Astrocyte (in vitro differentiated cells and primary cell): ENCODE measurements at regions not wholly inside any gene's neighbourhood (a gene's known extent, or its start where the extent isn't known, plus 50 kb on each side); places are given as distances from the start of the nearest gene placed in this dataset.

Source experiments
- DNase-seq: peaks from one replicate; pipeline ENCODE4 v3.0.0-alpha.2; 2010; ENCODE audit warnings: low read depth
- FAIRE-seq: peaks from 2 replicates; lab custom pipeline; 2011; peaks lifted over from hg19 to GRCh38; lab: Jason Lieb, UNC
- H2AFZ ChIP-seq: 2 replicates; pipeline ENCODE4 v1.6.0; 2012; ENCODE audit warnings: low read depth, low read length, inconsistent platforms
- H3K27ac ChIP-seq: 2 replicates; pipeline ENCODE4 v1.5.1; 2011; ENCODE audit warnings: low read depth, low read length, inconsistent platforms
- H3K27me3 ChIP-seq: 2 replicates; pipeline ENCODE4 v1.6.0; 2011; ENCODE audit warnings: low read length, inconsistent platforms; ENCODE audit not compliant: insufficient read depth
- H3K36me3 ChIP-seq: 2 replicates; pipeline ENCODE4 v1.5.1; 2011; ENCODE audit warnings: low read length, inconsistent platforms; ENCODE audit not compliant: insufficient read depth
- H3K4me1 ChIP-seq: 2 replicates; pipeline ENCODE4 v1.5.1; 2011; ENCODE audit warnings: low read length, inconsistent platforms; ENCODE audit not compliant: insufficient read depth
- H3K4me2 ChIP-seq: 2 replicates; pipeline ENCODE4 v1.6.0; 2012; ENCODE audit warnings: low read length, inconsistent platforms
- H3K4me3 ChIP-seq: 2 replicates; pipeline ENCODE4 v1.5.1; 2011; ENCODE audit warnings: low read depth, mild to moderate bottlenecking, low read length, inconsistent platforms; ENCODE audit not compliant: insufficient read depth
- H3K79me2 ChIP-seq: 2 replicates; pipeline ENCODE4 v1.6.0; 2012; ENCODE audit warnings: mild to moderate bottlenecking, low read length, inconsistent platforms; ENCODE audit not compliant: insufficient read depth
- H3K9ac ChIP-seq: 2 replicates; pipeline ENCODE4 v1.6.0; 2012; ENCODE audit warnings: mild to moderate bottlenecking, low read length, inconsistent platforms
- H3K9me3 ChIP-seq: 2 replicates; pipeline ENCODE4 v1.5.1; 2012; ENCODE audit warnings: low read depth, mild to moderate bottlenecking, low read length, inconsistent platforms; ENCODE audit not compliant: insufficient read depth
- H4K20me1 ChIP-seq: 2 replicates; pipeline ENCODE4 v1.6.0; 2012; ENCODE audit warnings: low read length, inconsistent platforms; ENCODE audit not compliant: insufficient read depth
- H3K27ac Mint-ChIP-seq: one replicate; pipeline ENCODE4 v1.8.0; 2021; ENCODE audit warnings: mild to moderate bottlenecking, mixed read lengths; ENCODE audit not compliant: unreplicated experiment
- H3K27me3 Mint-ChIP-seq: one replicate; pipeline ENCODE4 v1.8.0; 2021; ENCODE audit warnings: low read depth, mixed read lengths; ENCODE audit not compliant: unreplicated experiment
- H3K36me3 Mint-ChIP-seq: one replicate; pipeline ENCODE4 v1.8.0; 2021; ENCODE audit warnings: low read depth, mixed read lengths; ENCODE audit not compliant: unreplicated experiment
- H3K4me1 Mint-ChIP-seq: one replicate; pipeline ENCODE4 v1.8.0; 2021; ENCODE audit warnings: low read depth, mixed read lengths; ENCODE audit not compliant: unreplicated experiment
- H3K4me3 Mint-ChIP-seq: one replicate; pipeline ENCODE4 v1.8.0; 2021; ENCODE audit warnings: mild to moderate bottlenecking, moderate library complexity, mixed read lengths; ENCODE audit not compliant: unreplicated experiment
- H3K9me3 Mint-ChIP-seq: one replicate; pipeline ENCODE4 v1.8.0; 2021; ENCODE audit warnings: mild to moderate bottlenecking, mixed read lengths; ENCODE audit not compliant: unreplicated experiment
- EZH2 ChIP-seq: IDR thresholded peaks from 2 replicates; pipeline ENCODE4 v1.6.1; 2012; ENCODE audit warnings: mild to moderate bottlenecking, low read length, inconsistent platforms; ENCODE audit not compliant: insufficient read depth
- TF ChIP-seq, protein P1 (sequence below): IDR thresholded peaks from 2 replicates; pipeline ENCODE4 v1.5.1; 2011; ENCODE audit warnings: low read depth, mild to moderate bottlenecking, inconsistent platforms, low read length, moderate library complexity; ENCODE audit not compliant: insufficient read depth

DNA sequence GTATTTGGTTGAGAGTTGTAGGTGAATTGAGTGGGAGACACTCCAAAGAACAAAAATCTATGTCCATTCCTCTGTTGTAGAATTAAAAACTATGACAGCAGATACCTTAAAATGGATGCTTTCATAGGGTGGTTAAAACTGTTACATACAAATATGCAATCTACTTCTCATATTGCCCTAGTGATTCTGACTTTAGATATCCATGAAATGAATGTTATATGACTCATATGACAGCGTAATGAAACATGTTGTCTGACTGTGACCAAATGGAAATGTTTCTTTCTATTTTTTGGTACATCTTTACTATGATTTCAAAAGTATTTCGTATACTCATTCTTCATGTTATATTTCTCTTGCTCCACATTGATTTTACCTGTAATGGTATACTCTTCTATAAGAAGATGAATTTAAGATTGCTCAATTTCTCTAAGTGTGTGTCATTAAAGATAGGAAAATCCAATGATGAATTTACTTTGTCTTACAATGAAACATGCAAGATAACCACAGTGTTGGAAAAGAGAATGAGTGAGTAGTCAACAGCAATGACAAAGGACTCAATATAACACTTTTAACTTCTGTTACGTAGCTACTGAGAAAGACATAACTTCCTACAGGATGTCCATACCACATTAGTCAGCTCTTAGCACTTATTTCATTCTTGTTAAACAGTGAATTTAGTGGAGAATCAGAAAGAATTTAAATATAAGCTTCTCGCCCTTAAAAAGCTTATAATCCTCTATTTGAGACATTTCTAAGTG is 79.3 kb upstream of the LSAMP start:
- H3K27me3 ChIP-seq: no peaks in the 10 kb centered on the region
- H3K4me2 ChIP-seq: no peak overlapping the region
- Mint-ChIP-seq H3K4me1 (peaks cover 10% of the 10 kb centered on the region), H3K4me3 (no peak overlapping the region), H3K36me3 (no peaks in the 10 kb centered on the region), H3K9me3 (no peaks in the 10 kb centered on the region), H3K27me3 (no peaks in the 10 kb centered on the region), H3K27ac (peak overlapping the region; percentile 58)
- no peaks in the 10 kb centered on the region for H3K79me2 ChIP-seq
- TF ChIP-seq EZH2: no peak
- TF ChIP-seq, protein P1, sequence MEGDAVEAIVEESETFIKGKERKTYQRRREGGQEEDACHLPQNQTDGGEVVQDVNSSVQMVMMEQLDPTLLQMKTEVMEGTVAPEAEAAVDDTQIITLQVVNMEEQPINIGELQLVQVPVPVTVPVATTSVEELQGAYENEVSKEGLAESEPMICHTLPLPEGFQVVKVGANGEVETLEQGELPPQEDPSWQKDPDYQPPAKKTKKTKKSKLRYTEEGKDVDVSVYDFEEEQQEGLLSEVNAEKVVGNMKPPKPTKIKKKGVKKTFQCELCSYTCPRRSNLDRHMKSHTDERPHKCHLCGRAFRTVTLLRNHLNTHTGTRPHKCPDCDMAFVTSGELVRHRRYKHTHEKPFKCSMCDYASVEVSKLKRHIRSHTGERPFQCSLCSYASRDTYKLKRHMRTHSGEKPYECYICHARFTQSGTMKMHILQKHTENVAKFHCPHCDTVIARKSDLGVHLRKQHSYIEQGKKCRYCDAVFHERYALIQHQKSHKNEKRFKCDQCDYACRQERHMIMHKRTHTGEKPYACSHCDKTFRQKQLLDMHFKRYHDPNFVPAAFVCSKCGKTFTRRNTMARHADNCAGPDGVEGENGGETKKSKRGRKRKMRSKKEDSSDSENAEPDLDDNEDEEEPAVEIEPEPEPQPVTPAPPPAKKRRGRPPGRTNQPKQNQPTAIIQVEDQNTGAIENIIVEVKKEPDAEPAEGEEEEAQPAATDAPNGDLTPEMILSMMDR: no peak
- DNase-seq (peak; percentile 25), FAIRE-seq (no peak)
- no peak overlapping the region for H3K27ac ChIP-seq
- H2AFZ ChIP-seq: no peak overlapping the region
- no peaks in the 10 kb centered on the region for H3K9me3 ChIP-seq
- H4K20me1 ChIP-seq: no peaks in the 10 kb centered on the region
- no peak overlapping the region for H3K4me3 ChIP-seq
- no peaks in the 10 kb centered on the region for H3K36me3 ChIP-seq
- H3K4me1 ChIP-seq: no peaks in the 10 kb centered on the region
- no peak overlapping the region for H3K9ac ChIP-seq

DNA sequence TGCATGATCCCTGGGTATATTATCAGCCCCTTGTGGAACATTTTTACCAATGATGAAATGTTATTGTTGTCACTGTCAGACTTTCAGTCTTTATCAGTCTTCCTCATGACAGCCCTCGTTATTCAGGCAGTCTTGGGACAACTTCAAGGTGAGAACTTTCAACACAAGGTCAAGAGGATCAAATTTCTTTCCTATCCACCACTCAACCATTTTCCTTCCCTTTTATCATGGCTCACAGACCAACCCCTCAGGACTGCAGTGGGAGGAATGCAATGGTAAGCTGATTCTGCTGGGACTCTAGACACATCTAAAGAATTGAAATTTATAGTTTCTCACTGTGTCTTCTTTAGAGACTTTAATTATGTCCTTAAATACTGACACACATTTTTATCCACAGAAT is 107.0 kb upstream of the LSAMP start:
- Histone ChIP-seq H4K20me1 (no peaks in the 10 kb centered on the region), H3K27me3 (no peaks in the 10 kb centered on the region), H3K27ac (no peak overlapping the region), H3K9ac (no peak overlapping the region), H2AFZ (no peak overlapping the region), H3K9me3 (no peaks in the 10 kb centered on the region), H3K4me2 (no peak overlapping the region), H3K36me3 (no peaks in the 10 kb centered on the region), H3K79me2 (no peaks in the 10 kb centered on the region), H3K4me3 (no peak overlapping the region), H3K4me1 (no peaks in the 10 kb centered on the region)
- FAIRE-seq: no peak
- H3K27me3 Mint-ChIP-seq: no peaks in the 10 kb centered on the region
- TF ChIP-seq, protein P1: no peak
- no peak for TF ChIP-seq EZH2
- no peak overlapping the region for H3K27ac Mint-ChIP-seq
- DNase-seq: no peak
- H3K4me3 Mint-ChIP-seq: no peak overlapping the region
- H3K4me1 Mint-ChIP-seq: no peaks in the 10 kb centered on the region
- no peaks in the 10 kb centered on the region for H3K9me3 Mint-ChIP-seq
- H3K36me3 Mint-ChIP-seq: no peaks in the 10 kb centered on the region

DNA sequence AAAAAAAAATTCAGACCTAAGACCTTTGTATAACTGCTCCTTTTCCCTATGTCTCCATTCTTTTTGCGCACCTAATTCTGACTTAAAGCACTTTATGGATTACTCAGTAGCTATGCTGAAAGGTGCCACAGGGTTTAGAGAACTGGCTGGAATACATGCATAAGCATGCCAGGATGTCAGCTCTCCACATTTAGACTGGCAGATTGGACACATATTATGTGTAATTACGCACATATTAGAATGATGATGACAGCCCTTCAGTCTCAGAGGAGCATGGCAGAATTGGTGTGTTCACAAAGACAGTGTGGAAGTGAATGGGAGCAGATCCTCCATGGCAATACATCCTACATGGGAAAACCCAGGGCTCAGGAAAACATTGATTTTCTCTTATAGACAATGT is 108.1 kb upstream of the LSAMP start:
- no peaks in the 10 kb centered on the region for H3K36me3 ChIP-seq
- no peaks in the 10 kb centered on the region for H3K79me2 ChIP-seq
- Mint-ChIP-seq H3K4me3 (no peak overlapping the region), H3K36me3 (no peaks in the 10 kb centered on the region), H3K27ac (no peak overlapping the region), H3K4me1 (no peaks in the 10 kb centered on the region), H3K9me3 (no peaks in the 10 kb centered on the region), H3K27me3 (no peaks in the 10 kb centered on the region)
- H3K4me1 ChIP-seq: no peaks in the 10 kb centered on the region
- no peak overlapping the region for H3K9ac ChIP-seq
- H3K9me3 ChIP-seq: no peaks in the 10 kb centered on the region
- no peak for DNase-seq
- no peaks in the 10 kb centered on the region for H4K20me1 ChIP-seq
- no peak overlapping the region for H3K27ac ChIP-seq
- H2AFZ ChIP-seq: no peak overlapping the region
- no peak overlapping the region for H3K4me3 ChIP-seq
- FAIRE-seq: no peak
- no peaks in the 10 kb centered on the region for H3K27me3 ChIP-seq
- no peak overlapping the region for H3K4me2 ChIP-seq
- TF ChIP-seq EZH2: no peak
- TF ChIP-seq, protein P1: no peak
